ENCODE measurements at regions not wholly inside any gene's neighbourhood (a gene's known extent, or its start where the extent isn't known, plus 50 kb on each side); places are given as distances from the start of the nearest gene placed in this dataset.
"Not testable (repeated sequence)": the region's sequence is repeated elsewhere in the genome, so short reads cannot be mapped to it uniquely, and the experiment has no call there.

- DNase-seq (ENCODE audit: low spot score), result no peak
Observed at GRCh38 chr10:30763918-30764317, 134.4 kb upstream of the LYZL2 start.

GRCh38 chr10:30762620-30763019 is 133.1 kb upstream of the LYZL2 start:
- DNase-seq (ENCODE audit: low spot score), result no peak

- DNase-seq (ENCODE audit: low spot score), result no peak
Observed at GRCh38 chr10:30759423-30759822, 129.9 kb upstream of the LYZL2 start.

- no peak for DNase-seq (ENCODE audit: low spot score)
Observed at GRCh38 chr10:30758338-30758737, 128.8 kb upstream of the LYZL2 start.

DNA sequence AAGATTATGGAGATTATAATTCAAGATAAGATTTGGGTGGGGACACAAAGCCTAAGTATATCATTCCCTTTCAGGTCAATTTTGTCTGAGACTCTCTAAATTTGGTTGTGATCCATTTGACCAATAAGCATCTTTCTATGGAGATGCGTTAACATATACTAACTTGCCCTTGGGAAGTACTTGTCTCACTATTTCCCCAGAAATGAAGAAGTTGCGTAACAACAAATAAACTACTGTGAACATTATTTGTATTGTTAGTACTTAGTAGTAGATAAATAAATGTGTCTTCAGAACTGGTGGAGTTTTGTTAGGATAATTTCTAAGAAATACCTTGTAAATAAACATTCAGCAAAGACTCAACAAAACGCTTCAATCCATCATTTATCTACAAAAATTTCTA is 127.3 kb upstream of the LYZL2 start:
- DNase-seq (ENCODE audit: low spot score), result no peak

GRCh38 chr10:30756151-30756550 is 126.6 kb upstream of the LYZL2 start:
- no peak for DNase-seq (ENCODE audit: low spot score)

- no peak for DNase-seq (ENCODE audit: low spot score)
Observed at GRCh38 chr10:30755441-30755953, 125.9 kb upstream of the LYZL2 start.

DNA sequence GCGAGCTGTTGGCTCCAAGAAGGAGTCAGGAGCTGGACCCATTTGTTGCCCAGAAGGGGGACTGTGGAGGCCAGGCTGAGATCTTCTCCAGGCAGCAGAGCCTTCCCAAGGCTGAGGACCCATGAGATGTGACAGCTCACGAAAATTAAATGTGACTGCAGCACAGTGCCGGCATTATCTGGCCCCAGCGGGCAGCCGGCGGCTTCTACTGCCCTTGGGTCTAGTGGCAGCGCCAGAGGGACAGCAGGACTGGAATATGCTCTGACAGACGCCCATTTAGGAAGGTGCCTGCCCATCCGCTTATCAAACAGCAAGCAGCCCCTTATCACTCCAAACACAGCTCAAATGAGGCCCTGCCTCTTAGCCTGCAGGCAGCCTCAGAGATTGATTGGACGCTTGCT is 122.9 kb upstream of the LYZL2 start:
- DNase-seq (ENCODE audit: low spot score), result no peak

DNA sequence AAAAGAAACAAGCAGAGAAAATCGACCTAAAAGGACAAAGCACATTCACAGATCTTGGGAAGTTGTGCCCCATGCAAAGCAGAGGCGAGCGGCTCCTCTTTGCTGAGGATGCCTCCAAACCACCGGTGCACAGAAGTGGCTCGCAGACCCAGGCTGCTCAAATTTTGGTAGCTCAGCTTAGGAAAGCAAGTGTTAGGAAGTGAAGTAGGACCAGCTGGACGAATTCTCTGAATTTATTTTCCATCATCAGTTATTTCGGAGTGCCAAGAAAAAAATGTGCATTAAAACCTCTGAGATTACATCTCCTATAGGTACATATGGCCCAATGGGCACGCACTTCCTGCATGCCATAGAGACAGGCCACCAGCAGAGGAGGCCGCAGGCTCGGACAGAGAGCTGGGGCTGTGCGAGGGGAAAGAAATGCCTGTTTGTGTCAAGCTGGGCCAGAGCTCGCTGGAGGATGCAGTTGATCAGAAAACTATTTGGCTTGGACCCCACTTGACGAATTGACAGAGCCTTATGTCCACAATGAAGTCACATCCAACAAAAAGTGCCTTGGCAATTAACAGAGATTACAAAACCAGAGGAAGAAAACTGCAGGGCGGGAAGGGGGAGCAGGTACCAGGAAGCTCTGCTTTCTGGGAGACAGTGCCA is 122.3 kb upstream of the LYZL2 start:
- DNase-seq (ENCODE audit: low spot score), result peak; percentile 60

GRCh38 chr10:30750971-30751677 is 121.6 kb upstream of the LYZL2 start:
- DNase-seq (ENCODE audit: low spot score), result no peak

DNA sequence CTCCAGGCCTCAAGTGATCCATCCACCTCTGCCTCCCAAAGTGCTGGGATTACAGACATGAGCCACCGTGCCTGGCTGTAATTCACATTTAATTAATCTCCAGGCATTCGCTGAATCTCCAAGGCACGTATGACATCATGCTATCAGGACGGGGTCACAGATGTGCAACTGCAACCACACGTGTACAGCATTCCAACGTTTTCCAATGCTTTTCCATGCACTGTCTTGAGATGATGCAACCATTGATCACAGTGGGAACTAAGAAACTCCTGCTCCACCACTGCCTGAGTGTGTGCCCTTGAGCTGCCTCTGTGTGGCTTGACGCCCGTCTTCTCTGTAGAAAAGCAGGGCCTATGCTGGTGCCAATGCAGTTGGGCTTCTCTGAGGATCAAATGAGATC is 119.8 kb upstream of the LYZL2 start:
- DNase-seq (ENCODE audit: low spot score), result no peak

DNA sequence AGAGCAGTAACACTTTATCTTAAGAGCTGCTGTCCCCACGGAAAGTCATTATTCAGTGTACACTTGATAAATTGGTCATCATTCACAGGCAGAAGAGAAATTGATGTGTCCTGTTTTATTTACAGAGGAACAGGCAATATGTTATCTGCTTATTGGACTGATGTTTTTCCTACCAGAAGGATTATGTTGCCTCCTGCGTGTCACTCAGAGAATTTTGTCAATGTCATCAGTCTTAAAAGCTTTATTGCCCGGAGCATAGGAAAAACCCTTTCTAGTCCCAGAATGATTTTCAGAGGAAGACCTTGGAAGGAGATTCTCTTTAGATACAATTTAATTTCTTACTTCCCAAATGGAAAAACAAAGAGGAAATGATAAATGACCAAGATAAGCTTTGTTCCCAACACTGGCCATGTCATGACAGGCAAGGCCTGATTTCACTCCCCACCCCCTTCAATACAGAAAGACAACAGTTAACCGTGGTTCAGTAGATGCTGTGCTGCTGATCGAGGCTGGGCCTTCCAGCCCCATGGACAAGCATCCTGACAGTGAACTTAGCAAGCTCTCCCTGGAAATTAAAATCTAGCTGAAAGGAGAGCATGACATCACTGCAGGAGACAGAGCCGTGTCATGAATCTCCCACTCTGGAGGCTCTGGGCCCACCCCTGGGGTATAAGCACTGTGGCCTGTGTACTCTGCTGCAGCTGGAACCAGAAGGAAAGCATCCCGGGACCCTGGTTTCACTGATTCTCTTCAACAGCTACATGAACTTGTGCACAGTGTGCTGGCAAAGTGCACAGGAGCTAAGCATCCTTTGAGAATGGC is 118.8 kb upstream of the LYZL2 start:
- DNase-seq (ENCODE audit: low spot score), result no peak

- no peak for DNase-seq (ENCODE audit: low spot score)
Observed at GRCh38 chr10:30747633-30748032, 118.1 kb upstream of the LYZL2 start.

- no peak for DNase-seq (ENCODE audit: low spot score)
Observed at GRCh38 chr10:30745953-30746352, 116.4 kb upstream of the LYZL2 start.

DNA sequence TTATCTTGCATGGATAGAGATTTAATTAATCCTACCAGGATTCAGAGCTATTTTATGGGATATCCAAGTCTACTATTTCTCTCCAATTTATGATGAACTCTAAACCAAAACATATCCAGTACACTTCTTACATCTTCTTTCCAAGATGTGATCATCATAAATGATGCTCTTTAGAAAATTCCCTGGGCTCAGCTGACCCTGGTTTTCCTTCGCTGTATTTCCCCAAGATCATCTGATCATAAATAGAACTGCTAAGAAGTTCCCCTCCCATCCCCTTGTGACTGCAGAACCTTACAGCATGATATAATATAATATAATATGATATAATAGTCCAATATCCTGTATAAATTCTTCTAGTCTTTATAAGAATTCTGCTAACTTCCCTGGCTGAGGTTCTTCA is 114.6 kb upstream of the LYZL2 start:
- no peak for DNase-seq (ENCODE audit: low spot score)

DNA sequence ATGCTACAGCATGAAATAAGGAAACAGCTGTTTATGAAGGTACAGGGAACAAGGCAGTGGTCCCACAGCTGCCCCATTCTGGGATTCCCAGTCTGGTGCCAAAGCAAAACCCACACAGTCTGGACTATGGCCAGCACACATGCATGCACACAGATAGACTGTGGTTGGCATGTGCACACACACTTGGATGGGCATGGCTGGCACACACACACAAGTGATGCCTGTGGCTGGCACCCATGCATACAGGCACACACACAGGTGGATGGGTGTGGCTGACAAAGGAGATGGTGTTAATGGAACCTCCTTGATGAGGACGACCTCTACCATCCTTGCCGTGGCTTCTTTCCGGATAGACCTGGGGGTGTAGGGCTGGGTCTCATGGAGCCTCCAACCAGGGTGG is 114.0 kb upstream of the LYZL2 start:
- no peak for DNase-seq (ENCODE audit: low spot score)

DNA sequence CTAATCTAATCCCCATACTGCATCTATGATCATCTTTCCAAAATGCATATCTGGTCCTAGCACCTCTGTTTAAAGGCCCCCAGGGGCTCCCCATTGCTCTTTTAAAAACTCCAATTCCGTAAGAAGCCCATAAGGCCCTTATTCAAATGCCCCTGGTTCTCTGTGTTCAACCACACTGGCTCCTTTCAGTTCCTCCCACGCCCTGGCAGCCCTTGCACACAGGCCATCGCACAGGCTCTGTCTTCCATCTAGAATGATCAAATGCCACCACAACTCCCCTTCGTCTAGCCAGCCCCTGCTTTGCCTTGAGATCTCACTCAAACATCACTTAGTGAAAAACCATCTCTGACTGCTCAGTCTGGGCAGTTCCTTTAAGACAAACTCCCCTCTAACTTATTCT is 112.9 kb upstream of the LYZL2 start:
- no peak for DNase-seq (ENCODE audit: low spot score)

DNA sequence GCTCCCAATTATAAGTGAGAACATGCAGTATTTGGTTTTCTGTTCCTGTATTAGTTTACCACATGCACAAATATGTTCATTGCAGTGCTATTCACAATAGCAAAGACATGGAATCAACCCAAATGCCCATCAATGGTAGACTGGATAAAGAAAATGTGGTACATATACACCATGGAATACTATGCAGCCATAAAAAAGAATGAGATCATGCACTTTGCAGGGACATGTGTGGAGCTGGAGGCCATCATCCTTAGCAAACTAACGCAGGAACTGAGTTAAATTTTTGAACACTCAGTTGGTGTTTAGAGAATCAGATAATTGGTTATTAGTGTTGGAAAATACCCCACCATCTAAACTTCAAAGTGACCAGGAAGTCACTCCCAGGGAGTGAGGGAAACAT is 111.2 kb upstream of the LYZL2 start:
- not testable (repeated sequence) for DNase-seq (ENCODE audit: low spot score)

- no peak for DNase-seq (ENCODE audit: low spot score)
Observed at GRCh38 chr10:30738416-30738815, 108.9 kb upstream of the LYZL2 start.

DNA sequence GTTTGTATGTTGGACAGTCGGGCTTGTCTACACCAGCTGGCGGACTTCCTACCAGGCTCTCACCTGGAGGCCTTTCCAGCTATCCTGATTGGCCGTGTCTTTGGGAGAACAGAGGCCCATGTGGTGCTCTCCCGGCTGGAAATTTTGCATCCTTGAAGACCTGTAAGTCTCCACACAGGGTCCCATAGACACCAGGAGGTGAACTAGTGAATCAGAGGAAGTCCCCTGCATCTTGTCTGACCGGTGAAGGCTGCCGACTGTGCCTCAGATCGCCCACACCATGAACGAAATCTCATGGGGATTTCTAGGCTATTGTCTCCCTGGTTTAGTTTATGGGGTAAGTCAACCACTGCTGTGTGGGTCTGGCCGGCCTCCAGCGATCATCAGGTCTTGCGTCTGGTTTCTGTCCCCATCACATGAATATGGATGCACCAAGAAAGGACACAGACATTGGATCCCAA is 108.4 kb upstream of the LYZL2 start:
- DNase-seq (ENCODE audit: low spot score), result no peak

DNA sequence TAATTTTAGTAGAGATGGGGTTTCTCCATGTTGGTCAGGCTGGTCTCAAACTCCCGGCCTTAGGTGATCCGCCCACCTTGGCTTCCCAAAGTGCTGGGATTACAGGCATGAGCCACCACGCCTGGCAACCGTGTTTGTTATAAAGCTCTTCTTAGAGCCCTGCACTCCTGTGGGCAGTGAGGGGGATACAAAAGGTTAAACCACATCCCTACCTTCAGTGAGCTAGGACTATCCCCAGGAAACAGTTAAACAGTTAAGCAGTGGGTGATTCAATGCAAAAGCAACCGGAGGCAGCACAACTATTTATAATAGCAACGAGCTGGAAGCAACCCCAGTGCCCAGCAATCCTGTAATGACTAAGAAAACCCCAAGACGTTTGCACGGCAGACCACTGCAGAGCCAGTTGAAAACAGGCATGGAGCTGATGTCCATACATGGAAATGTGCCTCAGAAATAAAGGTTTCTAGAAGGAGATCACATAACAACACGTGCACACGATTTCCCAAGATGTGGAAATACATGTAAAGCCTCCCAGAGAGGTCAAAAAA is 107.2 kb upstream of the LYZL2 start:
- DNase-seq (ENCODE audit: low spot score), result no peak

DNA sequence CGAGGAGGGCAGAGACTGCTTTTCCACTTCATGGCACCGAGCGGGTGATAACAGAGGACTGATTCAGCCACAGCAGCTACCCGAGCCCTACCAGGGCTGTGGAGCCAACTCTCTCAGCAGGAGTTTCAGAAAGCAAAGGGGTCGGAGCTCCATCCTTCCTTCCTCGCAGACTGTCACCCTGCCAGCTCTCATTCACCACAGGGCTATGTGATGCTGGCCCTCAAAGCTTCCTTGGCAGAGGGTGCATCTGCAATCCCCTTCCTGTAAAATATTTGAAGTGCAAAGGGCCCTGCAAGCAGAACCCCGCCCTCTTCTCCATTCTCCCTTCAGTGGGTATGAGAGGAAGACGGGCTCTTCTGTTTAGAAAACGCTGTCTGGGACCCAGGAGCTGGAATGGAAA is 105.3 kb upstream of the LYZL2 start:
- no peak for DNase-seq (ENCODE audit: low spot score)

DNA sequence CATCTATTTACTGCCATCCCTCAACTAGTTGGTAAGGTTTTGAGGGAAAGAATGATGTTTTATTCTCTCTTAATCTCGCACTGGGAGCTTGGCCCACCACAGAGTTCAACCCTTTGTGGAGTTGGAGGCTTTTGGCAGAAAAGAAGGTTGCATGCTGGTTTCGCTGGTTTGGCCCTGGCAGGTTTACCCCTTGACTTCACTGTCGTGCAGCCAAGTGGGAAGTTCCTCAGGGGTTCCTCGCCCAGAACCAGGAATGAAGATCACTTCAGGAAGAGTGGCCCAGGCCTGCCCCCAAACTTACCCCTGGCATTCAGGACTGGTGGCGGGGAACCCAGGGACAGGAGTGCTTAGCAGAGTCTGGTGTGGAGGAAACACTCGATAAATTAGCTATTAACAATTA is 103.1 kb upstream of the LYZL2 start:
- DNase-seq (ENCODE audit: low spot score), result no peak
